CD4-positive, alpha-beta T cell treated with Interleukin-1 beta for 1 hour (primary cell): ENCODE measurements at regions not wholly inside any gene's neighbourhood (a gene's known extent, or its start where the extent isn't known, plus 50 kb on each side); places are given as distances from the start of the nearest gene placed in this dataset.

Source experiments
- DNase-seq, 2 donors: peaks; one replicate each; pipeline ENCODE4 v3.0.0-alpha.2; 2020 to 2022

GRCh38 chr12:94707892-94708291 is 57.5 kb upstream of the TMCC3 start:
- DNase-seq, result no peak

- DNase-seq, result no peak
These were observed 56.7 kb upstream of the TMCC3 start for GRCh38 chr12:94707036-94707435.

- DNase-seq, result no peak
These were observed 55.9 kb upstream of the TMCC3 start for GRCh38 chr12:94706250-94706661.

GRCh38 chr12:94705676-94706075 is 55.3 kb upstream of the TMCC3 start:
- no peak for DNase-seq

- DNase-seq, result no peak
These were observed 54.3 kb upstream of the TMCC3 start for GRCh38 chr12:94704452-94705306.

- DNase-seq, result no peak
These were observed 52.3 kb upstream of the TMCC3 start for GRCh38 chr12:94702696-94703095.

- DNase-seq, result no peak
These were observed 51.4 kb upstream of the TMCC3 start for GRCh38 chr12:94701711-94702110.

GRCh38 chr12:94700662-94701061 is 50.3 kb upstream of the TMCC3 start:
- DNase-seq, result no peak
